GM12878 (cell line): ENCODE measurements at regions not wholly inside any gene's neighbourhood (a gene's known extent, or its start where the extent isn't known, plus 50 kb on each side); places are given as distances from the start of the nearest gene placed in this dataset.

Source experiments
- EZH2 ChIP-seq: IDR thresholded peaks from 2 replicates; pipeline ENCODE4 v1.6.1; 2012; ENCODE audit warnings: low read depth, mild to moderate bottlenecking, control low read depth, inconsistent platforms, low read length, borderline replicate concordance; ENCODE audit not compliant: control insufficient read depth
- HDAC2 ChIP-seq: fragments of 200-600 bp; sonication (generic); IDR thresholded peaks from 2 replicates; pipeline ENCODE4 v1.6.1; 2017
- MXI1 ChIP-seq: fragments of 150-350 bp; IDR thresholded peaks from 2 replicates; pipeline ENCODE4 v1.6.1; 2011; ENCODE audit warnings: low read depth, mild to moderate bottlenecking, inconsistent platforms, low read length, improper control_type of control experiment
- PAX8 ChIP-seq: fragments of 450-650 bp; IDR thresholded peaks from 2 replicates; pipeline ENCODE4 v1.6.1; 2017; ENCODE audit warnings: mild to moderate bottlenecking, moderate library complexity
- POLR2A ChIP-seq: IDR thresholded peaks from 2 replicates; pipeline ENCODE4 v1.6.1; 2011; ENCODE audit warnings: low read depth, mild to moderate bottlenecking, low read length
- SIN3A ChIP-seq: IDR thresholded peaks from 2 replicates; pipeline ENCODE4 v1.6.1; 2012; ENCODE audit warnings: low read depth, low read length, improper control_type of control experiment
- TF ChIP-seq, protein P1 (sequence below), 3 experiments: IDR thresholded peaks in 2 of 3; conservative IDR thresholded peaks in 1 of 3; 2 replicates each; pipeline ENCODE4 v1.5.1; 2011; ENCODE audit warnings: low read depth in 3 of 3, low read length in 3 of 3, mild to moderate bottlenecking in 3 of 3, control low read depth in 2 of 3, moderate library complexity in 2 of 3, inconsistent platforms in 1 of 3, mixed read lengths in 1 of 3; ENCODE audit not compliant: control insufficient read depth in 2 of 3, insufficient read depth in 1 of 3; ENCODE audit errors: extremely low read depth in 1 of 3
- TF ChIP-seq, protein P2 (sequence below): IDR thresholded peaks from 2 replicates; pipeline ENCODE4 v1.6.1; 2011; ENCODE audit warnings: mild to moderate bottlenecking, low read depth, low read length, moderate library complexity; ENCODE audit not compliant: insufficient replicate concordance

DNA sequence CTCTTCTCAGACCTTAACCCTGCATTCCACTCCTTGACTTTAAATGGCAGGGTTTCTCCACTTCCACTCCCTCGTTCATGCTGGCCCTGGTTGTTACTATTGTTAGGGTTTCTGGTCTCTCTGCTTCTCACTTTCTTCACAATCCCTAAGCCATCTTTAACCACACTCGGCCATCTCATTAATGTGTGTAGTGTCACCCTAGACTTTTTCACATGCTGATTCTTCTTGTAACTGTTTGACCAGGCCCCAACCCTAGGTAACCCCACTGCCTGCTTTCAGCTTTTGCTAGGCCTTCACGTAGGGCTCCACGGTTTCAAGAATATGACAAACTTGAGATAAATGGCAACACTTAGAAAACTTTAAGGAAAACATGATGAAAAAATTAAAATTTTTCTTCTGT, 195.1 kb downstream of the IPO8 start:
- TF ChIP-seq, protein P1, sequence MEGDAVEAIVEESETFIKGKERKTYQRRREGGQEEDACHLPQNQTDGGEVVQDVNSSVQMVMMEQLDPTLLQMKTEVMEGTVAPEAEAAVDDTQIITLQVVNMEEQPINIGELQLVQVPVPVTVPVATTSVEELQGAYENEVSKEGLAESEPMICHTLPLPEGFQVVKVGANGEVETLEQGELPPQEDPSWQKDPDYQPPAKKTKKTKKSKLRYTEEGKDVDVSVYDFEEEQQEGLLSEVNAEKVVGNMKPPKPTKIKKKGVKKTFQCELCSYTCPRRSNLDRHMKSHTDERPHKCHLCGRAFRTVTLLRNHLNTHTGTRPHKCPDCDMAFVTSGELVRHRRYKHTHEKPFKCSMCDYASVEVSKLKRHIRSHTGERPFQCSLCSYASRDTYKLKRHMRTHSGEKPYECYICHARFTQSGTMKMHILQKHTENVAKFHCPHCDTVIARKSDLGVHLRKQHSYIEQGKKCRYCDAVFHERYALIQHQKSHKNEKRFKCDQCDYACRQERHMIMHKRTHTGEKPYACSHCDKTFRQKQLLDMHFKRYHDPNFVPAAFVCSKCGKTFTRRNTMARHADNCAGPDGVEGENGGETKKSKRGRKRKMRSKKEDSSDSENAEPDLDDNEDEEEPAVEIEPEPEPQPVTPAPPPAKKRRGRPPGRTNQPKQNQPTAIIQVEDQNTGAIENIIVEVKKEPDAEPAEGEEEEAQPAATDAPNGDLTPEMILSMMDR (IDR thresholded peaks at IDR 0.05 in 2 of 3, conservative IDR thresholded peaks at IDR 0.05 in 1 of 3; ENCODE audit: control insufficient read depth in 2 of 3, extremely low read depth in 1 of 3, insufficient read depth in 1 of 3, low read depth in 3 of 3, low read length in 3 of 3): no peak
- TF ChIP-seq POLR2A (no peak), EZH2 (no peak), HDAC2 (no peak), PAX8 (no peak), SIN3A (no peak), MXI1 (no peak)
- TF ChIP-seq, protein P2, sequence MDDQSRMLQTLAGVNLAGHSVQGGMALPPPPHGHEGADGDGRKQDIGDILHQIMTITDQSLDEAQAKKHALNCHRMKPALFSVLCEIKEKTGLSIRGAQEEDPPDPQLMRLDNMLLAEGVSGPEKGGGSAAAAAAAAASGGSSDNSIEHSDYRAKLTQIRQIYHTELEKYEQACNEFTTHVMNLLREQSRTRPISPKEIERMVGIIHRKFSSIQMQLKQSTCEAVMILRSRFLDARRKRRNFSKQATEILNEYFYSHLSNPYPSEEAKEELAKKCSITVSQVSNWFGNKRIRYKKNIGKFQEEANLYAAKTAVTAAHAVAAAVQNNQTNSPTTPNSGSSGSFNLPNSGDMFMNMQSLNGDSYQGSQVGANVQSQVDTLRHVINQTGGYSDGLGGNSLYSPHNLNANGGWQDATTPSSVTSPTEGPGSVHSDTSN: no peak
